HG03280 (cell line): ENCODE measurements at regions not wholly inside any gene's neighbourhood (a gene's known extent, or its start where the extent isn't known, plus 50 kb on each side); places are given as distances from the start of the nearest gene placed in this dataset.
A peak's percentile ranks its signal among the peaks of the same experiment; 100 is the strongest.

Experiments
- ATAC-seq: cut with Tn5 transposase; IDR thresholded peaks from one replicate; pipeline ENCODE4 v1.9.1; 2021; ENCODE audit warnings: mild to moderate bottlenecking, moderate library complexity; ENCODE audit not compliant: unreplicated experiment

DNA sequence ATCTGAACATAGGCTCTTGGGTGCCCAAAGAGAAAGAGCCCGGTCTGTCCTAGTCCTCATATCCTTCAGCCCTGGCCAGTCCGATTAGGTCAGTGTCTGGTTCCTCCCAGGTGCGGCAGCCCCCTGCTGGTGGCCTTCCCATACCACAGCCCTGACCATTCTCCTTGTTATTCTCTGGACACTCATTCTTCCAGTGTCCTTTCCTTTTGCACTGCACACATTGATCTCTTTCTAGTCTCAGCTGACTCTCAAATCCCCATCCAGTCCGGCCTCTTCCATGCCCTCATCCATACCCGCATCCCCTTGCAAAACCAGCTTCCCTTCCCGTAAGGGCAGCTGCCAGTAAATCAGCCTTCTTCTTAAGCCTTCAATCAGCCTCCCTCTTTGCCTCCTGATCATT is 1316.3 kb downstream of the TMEM121 start:
- ATAC-seq, result no peak

DNA sequence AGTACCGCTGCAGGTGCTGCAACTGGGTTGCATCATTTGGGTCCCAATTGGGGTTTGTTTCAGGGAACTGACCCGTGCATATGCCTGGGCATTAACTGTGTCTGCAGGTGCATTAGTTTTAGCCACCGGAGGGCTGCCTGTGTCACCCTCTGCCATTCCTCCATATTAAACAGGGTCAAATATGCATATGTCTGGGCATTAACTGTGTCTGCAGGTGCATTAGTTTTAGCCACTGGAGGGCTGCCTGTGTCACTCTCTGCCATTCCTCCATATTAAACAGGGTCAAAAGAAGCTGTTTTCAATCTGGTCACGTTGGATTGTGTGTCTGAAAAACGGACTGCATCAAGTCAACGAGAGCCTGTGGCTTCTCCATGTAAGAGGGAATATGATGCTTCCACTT is 1317.0 kb downstream of the TMEM121 start:
- ATAC-seq, result no peak

GRCh38 chr14:106843951-106844483 is 1317.6 kb downstream of the TMEM121 start:
- no peak for ATAC-seq

DNA sequence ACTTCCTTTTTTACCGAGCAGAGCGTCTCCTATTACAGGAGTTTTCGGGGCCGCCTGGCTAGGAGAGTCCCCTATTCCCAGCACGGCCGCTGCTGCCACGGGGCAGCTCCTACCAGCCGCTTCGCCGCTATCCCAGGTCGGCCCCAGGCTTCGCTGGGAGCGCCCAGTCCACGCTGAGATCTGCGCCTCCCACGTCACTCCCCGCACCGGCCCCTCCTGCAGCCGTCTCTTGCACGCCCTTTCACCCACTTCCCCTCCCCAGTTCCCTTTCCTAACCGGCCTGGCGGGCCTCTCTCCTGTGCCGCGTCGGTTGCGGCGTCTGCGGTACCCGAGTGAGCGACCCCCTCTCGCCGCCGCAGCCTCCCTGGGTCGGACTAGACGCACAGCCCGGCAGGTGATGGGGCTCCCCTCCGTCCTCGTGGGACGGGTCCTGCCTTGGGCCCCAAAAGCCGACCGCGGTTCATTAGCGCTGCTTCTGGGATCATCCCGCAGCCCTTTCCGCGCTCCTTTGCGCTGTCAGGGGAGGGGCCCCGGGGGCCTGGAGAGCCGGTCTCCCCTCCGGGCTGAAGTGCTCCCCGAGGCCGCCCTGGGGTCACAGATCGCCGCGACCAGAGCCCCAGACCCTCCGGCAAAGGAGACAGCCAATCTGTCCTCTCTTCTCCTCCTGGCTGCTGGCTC is 1318.4 kb downstream of the TMEM121 start:
- peak; percentile 45 for ATAC-seq

GRCh38 chr14:106845286-106846087 is 1319.1 kb downstream of the TMEM121 start:
- ATAC-seq, result peak; percentile 36

DNA sequence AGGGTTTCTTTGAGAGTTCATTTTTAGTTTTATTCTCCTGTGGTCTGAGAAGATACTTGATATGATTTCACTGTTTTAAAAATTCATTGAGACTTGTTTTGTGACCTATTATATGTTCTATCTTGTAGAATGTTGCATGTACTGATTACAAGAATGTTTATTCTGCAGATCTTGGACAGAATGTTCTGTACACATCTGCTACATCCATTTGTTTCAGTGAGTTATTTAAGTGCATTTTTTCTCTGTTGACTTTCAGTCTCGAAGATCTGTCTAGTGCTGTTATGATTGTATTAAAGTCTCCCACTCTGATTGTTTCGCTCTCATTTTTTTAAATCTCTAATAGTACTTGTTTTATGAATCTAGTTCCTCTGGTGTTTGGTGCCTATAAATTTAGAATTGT is 1319.8 kb downstream of the TMEM121 start:
- ATAC-seq, result no peak

DNA sequence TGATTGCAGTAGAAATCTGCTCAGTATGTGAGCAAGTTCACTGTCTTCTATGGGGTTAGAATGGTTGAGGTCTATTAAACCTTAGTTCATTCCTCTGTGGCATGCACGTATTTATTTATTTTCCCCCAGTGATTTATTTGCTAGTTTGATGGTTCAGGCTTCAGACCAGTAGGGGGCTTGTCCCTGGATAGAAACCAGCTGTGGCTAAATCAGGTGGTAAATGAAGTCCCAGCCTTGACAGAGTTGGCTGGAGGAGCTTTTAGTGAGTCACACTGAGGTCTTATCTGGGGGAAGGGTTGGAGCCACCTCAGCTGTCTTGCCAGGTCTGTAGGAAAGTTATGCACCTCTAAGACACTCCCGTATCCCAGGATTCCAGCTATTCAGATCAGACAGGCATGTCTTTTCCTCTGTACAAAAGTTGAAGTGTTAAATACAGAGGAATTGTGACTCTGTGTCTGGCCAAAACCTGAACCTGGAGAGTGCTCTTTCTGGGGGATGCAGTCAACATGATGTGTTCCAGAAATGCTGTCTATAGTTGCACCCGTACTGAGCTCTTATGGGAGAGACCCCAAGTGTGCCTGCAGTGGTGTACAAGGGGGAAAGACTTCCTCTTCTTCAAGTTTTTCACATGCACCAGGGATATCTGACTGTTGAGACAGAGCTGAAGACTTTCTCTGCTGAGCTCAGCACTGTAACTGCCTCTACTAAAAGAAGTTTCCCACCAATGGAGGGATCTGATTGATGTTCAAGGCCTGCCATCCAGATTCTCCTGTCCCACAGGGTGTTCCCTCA is 1322.1 kb downstream of the TMEM121 start:
- ATAC-seq, result no peak

- ATAC-seq, result peak; percentile 54
Observed at GRCh38 chr14:106850913-106851825, 1324.8 kb downstream of the TMEM121 start.

DNA sequence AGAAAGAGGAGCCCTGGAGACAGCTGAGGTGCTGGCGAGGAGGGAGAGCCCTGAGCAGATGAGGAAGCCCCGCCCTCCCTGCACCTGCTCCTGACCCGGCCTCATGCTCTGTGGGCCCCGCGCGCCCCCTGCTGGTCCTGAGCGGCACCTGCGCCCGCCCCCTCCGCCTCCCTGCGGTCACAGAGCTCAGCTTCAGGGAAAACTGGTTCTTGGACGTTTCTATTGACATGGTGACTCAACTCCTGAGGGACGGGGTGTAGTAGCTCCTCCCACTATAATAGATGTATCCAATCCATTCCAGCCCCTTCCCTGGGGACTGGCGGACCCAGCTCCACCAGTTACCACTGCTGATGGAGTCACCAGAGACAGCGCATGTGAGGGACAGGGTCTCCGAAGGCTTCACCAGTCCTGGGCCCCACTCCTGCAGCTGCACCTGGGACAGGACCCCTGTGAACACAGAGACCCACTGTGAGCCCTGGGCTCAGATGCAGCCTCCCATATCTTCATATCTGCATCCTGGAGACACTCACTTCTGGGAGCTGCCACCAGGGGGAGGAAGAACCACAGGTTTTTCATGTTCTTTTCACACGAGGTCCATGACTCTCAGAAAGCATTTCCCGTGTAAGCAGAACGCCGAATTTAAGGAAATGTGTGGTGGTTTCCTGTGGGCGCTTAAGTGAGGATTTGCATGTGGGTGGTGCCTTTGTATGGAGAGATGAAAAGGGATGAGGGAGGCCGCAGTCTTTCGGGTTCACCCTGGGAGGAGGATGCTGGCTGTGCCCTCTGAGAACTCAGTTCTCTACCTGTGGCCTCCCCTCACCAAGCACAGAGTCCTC is 1346.4 kb downstream of the TMEM121 start:
- no peak for ATAC-seq

- ATAC-seq, result no peak
Observed at GRCh38 chr14:106874350-106874749, 1348.0 kb downstream of the TMEM121 start.

DNA sequence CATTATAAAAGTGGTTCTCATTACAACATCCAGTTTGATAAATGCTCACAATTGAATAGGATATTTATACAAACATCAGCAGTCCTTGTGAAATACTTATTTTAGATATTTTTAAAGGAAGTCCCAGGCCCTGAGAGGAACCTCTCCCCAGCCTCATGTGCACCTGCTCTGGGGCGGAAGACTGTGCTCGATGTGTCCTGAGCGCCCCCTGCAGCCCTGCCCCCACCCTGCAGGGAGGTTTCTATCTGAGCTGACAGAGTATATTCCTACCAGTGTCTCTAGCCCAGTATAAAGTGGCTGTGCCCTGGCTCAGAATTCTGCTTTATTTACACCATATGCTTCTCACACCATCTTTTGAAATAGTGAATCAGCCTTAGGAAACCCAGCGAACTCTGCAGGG is 1349.1 kb downstream of the TMEM121 start:
- peak; percentile 62 for ATAC-seq

GRCh38 chr14:106876711-106877110 is 1350.3 kb downstream of the TMEM121 start:
- no peak for ATAC-seq

DNA sequence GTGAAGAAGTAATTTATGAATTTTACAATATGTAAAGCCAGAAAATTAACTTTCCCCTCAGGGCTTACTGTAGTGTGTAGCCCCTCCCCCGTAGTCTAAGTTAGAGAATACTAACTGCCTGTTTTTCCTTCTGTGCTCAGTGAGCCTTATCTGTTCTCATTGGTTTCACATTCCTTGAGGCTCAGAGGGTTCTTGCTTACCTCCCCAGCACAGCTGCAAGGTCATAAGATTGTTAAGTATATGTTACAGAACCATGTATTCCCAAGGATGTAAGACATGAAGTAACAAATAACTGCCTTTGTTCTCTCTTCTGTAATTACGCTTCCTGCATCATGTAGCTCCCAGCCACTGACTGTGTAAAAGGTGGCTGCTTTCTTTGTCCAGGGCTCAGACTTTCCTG is 1351.1 kb downstream of the TMEM121 start:
- ATAC-seq, result no peak

DNA sequence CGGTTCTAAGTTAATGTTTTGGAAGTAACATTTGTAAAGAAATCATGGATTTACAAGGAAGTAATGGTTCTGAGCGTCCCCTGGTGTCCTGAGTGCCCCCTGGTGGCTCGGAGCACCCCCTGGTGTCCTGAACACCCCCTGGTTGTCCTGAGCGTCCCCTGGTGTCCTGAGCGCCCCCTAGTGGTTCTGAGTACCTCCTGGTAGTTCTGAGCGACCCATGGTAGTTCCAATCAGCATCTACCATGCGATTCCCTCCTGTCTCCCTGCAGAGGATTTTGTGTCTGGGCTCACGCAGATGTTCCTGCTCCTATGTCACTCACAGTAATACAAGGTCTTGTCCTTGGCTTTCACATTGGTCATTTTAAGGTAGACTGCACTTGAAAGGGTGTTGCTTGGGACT is 1352.9 kb downstream of the TMEM121 start:
- no peak for ATAC-seq

- no peak for ATAC-seq
Observed at GRCh38 chr14:106883218-106883692, 1356.9 kb downstream of the TMEM121 start.
